Fibroblast of the aortic adventitia (primary cell): ENCODE measurements at regions not wholly inside any gene's neighbourhood (a gene's known extent, or its start where the extent isn't known, plus 50 kb on each side); places are given as distances from the start of the nearest gene placed in this dataset.

Experiments used
- DNase-seq: peaks from one replicate; pipeline ENCODE4 v3.0.0-alpha.2; 2010; ENCODE audit warnings: low read depth
- H3K4me3 ChIP-seq: 2 replicates; pipeline ENCODE4 v1.5.1; 2011; ENCODE audit warnings: low read depth, mild to moderate bottlenecking, control low read depth, low read length, moderate library complexity
- CTCF ChIP-seq: IDR thresholded peaks from 2 replicates; pipeline ENCODE4 v1.5.1; 2011; ENCODE audit warnings: mild to moderate bottlenecking, low read length, control low read depth, inconsistent platforms; ENCODE audit not compliant: insufficient read depth

DNA sequence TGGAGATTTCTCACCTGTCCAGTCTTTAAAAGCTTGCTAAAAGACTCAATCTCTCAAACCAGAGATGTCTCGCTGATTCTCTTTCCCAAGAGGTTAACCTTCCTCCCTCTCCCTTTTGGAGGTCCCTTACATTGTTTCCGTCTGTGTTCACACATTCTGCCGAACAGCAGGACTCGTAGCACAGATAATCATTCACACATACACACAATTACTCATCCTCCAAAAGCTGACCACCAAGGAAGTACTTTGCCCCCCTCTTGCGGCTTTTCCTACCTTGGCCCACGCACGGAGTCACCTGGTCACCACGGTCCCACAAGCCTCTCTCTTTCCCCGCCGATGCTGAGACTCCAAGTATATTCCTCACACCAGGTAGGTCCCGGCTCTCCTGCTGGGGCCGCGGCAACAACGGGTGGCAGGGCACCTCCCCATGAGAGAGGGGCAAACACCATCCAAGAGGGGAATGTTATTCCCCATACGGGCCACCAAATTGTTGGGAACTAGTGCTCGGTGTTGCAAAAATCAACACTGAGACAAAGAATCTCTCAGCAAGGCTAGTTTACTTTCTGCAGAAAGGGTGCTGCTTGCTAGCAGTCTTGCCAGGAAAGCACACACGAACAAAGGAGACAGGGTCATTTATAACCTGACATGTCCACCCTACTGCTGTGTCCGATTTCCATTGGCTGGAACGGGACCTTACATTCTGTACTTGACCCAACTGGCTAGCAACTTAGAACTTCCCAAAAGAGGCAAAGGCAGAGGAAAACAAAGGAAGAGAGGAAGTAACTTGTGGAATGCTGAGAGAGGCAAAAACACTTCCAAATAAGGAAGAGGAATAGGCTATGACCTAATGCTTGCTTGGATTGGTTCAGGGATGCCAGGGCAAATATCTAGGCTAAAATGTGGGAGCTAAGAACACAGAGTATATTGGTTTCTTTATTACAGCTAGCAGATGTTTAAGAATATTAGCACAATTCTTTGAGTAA is 102.1 kb upstream of the NECTIN3 start:
- no peak overlapping the region for H3K4me3 ChIP-seq
- DNase-seq = no peak
- TF ChIP-seq CTCF = no peak

GRCh38 chr3:110971010-110971601 is 100.5 kb upstream of the NECTIN3 start:
- DNase-seq = no peak
- no peak for TF ChIP-seq CTCF
- no peak overlapping the region for H3K4me3 ChIP-seq

- TF ChIP-seq CTCF = no peak
- DNase-seq = no peak
- no peak overlapping the region for H3K4me3 ChIP-seq
Observed at GRCh38 chr3:110973263-110973895, 98.2 kb upstream of the NECTIN3 start.

GRCh38 chr3:110974902-110975301 is 96.7 kb upstream of the NECTIN3 start:
- no peak for DNase-seq
- H3K4me3 ChIP-seq = no peak overlapping the region
- no peak for TF ChIP-seq CTCF

DNA sequence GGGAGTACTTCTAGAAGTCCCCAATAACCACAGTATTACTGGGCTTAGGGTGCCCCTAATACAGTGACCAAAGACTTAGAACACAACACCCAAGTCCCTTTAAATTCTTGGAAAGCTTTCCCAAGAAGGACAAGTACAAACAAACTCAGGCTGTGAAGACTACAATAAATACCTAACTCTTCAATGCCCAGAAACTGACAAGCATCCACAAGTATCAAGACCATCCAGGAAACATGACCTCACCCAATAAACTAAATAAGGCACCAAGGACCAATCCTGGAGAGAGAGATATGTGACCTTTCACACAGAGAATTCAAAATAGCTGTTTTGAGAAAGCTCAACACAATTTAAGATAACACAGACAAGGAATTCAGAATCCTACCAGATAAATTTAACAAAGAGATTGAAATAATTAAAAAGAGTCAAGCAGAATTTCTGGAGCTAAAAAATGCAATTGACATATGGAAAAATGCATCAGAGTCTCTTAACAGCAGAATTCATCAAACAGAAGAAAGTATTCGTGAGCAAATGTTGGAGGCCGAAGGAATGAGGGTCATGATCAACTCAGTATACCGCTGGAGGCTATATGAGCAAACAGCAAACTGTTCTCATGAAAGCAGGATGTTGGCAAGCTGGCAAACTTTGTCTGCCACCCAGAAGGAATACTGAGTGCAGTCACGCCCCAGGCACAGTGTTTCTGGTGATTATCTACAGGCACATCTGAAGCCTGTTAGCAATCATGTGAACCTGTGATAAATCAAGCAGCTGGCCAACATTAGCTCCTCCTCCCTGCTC is 87.0 kb upstream of the NECTIN3 start:
- no peak for TF ChIP-seq CTCF
- no peak for DNase-seq
- no peak overlapping the region for H3K4me3 ChIP-seq

GRCh38 chr3:110989446-110989845 is 82.2 kb upstream of the NECTIN3 start:
- no peak overlapping the region for H3K4me3 ChIP-seq
- no peak for DNase-seq
- no peak for TF ChIP-seq CTCF
